Activated gamma-delta T cell treated with Interleukin-2 at 50 U/mL for 16 hours (primary cell): ENCODE measurements at regions not wholly inside any gene's neighbourhood (a gene's known extent, or its start where the extent isn't known, plus 50 kb on each side); places are given as distances from the start of the nearest gene placed in this dataset.

Experiments
- DNase-seq: peaks from one replicate; pipeline ENCODE4 v3.0.0-alpha.2; 2020

DNA sequence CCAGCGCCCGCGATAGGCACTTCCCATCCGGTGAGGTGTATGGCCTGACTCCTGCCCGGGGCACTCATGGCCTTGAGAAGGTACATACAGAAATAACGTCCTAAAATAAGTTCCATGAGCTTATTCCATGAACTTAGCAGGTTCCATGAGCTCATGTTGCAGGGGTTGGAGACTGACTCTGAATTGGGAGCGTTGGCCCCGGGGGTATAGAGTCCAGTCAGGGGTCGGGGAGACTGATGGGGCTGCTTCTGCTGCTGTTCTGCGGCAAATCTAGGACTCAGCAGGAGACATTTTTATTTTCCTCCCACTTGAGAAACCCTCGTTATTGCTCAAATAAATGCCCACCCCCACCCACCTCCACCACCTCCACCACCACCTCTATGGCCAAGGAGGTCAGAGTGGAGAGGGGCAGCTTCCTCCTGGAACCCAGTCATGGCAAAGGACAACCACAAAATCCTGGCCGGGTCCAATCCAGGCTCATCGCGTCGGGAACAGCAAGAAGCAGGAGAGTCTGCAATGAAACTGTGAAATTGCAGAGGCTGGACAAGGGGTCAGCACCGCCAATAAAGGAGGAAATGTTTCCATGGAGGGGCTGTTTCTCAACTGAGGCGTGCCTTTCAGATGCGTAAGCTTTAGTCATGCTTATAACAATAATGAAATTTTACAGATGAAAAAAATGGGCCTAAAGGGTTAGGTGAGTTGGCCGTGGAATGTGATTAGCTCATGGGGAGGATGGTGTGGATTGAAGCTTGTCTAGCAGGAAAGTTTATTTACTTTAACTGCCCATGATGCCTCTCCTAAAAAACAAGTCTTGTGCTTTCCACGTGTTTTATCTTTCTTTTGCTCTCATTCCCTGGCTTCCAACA lies 136.6 kb upstream of the ALKAL2 start:
- DNase-seq = no peak

DNA sequence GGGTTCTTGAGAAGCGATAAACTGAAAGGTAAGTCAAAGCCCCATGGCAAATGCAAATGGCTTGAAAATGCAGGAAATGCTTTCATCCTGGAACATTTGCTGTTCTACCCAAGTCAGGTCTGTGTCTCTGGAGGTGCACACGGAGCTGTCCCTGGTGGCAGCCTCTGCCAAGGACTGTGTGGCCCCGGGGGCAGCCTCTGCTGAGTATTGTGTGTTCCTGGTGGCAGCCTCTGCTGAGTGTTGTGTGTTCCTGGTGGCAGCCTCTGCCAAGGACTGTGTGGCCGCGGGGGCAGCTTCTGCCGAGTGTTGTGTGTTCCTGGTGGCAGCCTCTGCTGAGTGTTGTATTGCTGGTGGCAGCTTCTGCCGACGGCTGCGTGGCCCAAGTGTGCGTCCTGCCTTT lies 135.6 kb upstream of the ALKAL2 start:
- DNase-seq = no peak

GRCh38 chr2:422676-423435 lies 135.0 kb upstream of the ALKAL2 start:
- no peak for DNase-seq

- DNase-seq = no peak
Measured at GRCh38 chr2:421406-421805, 133.5 kb upstream of the ALKAL2 start.

DNA sequence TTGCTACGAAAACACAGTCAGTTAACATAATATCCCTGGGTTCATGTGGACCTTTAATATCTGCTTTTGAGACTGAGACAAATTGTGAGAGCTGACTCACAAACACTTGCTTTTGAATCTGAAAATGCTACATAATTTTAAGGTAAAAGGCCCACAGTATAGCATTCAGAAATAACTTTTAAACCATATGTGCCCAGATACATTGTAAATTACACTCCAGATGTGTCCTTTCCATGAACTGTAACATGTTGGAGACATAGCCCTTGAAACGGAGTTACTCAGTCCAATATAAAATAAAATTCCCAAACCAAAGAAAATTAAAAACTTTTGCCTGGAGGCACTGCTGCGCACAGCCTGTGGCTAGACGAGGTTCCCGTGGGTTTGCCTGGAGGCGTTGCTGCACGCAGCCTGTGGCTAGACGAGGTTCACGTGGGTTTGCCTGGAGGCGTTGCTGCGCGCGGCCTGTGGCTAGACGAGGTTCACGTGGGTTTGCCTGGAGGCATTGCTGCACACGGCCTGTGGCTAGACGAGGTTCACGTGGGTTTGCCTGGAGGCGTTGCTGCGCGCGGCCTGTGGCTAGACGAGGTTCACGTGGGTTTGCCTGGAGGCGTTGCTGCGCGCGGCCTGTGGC lies 131.9 kb upstream of the ALKAL2 start:
- DNase-seq = no peak

DNA sequence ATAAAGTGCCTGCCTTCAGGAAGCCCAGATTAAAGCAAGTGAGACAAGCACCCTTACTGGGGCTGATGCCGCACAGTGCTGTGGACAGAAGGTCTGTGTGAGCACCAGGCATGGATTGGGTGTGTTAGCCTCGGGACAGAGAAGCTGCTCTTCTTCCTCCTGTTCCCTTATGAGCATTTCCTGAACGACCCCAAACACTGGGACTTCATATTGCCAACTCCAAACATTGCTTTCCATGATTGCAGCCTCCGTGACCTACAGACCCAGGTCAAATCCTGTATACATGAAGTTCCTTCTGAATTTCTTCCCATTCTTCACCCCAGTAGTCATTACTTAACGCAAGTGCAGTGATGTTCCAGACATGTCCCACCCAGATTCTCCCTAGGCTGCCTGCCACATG lies 129.8 kb upstream of the ALKAL2 start:
- DNase-seq = no peak

- DNase-seq = no peak
Measured at GRCh38 chr2:417006-417405, 129.1 kb upstream of the ALKAL2 start.

DNA sequence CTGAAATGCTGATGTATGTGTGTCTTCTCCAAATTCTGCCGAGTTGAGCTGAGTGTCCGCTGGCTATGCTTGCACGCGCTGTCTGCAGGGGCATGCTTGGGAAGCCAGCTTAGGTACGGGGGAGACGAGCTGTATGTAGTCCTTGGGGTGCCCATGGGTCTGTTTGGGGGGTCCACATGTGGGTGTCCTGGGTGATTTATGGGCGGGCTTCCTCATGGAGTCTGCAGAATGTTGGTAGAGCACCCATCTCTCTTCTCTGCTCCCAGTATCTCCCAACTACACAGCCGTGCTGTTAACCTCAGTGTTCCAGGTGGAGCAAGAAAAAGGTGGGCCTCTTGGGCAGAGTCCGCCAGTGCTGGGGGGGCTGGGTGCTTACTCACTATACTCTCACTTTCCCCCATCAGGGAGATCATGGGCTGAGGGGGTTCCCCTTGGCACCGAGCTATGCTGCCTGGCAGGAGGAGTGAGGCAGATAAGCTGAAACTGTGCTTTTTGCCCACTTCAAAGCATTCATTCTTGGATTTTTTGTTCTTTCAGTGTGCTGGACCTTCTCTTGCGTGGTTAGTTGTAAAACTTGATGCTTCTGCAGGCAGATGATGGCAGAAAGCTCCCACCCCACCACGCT lies 128.2 kb upstream of the ALKAL2 start:
- DNase-seq = no peak

DNA sequence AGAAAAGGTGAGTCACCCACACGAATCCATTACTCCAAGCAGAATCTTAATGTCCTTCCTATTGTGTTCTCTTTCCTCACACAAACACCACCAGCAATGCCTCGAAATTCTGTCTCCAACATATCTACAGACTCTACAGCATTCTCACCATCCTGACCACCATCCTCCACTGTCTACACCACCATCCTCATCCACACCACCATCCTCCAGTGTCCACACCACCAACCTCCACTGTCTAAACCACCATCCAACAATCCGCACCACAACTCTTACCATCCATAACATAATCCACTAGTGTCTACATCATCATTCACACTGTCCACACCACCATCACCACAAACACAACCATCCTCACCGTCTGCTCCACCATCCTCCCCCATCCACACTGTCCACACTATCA lies 121.6 kb upstream of the ALKAL2 start:
- no peak for DNase-seq

DNA sequence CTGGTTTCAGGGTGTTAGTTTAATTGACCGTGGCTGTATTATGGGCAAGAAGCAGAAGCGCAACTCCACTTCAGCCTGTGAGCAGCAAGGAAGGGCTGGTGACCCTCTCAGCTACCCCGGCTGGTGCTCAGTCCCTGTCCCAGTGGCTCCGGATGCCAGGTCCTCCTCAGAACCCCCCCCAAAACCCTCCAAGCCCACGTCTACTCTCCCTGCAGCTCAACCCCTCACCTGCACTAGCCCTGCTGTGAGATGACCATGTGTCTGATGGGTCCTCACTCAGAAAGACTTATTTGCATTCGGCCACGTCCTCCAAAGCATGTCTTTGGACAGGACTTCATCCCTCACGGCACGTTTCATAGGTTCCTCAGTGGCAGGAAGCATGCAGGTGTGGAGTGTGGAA lies 119.7 kb upstream of the ALKAL2 start:
- no peak for DNase-seq

GRCh38 chr2:406876-407275 lies 119.0 kb upstream of the ALKAL2 start:
- no peak for DNase-seq

- no peak for DNase-seq
Measured at GRCh38 chr2:406231-406630, 118.3 kb upstream of the ALKAL2 start.

DNA sequence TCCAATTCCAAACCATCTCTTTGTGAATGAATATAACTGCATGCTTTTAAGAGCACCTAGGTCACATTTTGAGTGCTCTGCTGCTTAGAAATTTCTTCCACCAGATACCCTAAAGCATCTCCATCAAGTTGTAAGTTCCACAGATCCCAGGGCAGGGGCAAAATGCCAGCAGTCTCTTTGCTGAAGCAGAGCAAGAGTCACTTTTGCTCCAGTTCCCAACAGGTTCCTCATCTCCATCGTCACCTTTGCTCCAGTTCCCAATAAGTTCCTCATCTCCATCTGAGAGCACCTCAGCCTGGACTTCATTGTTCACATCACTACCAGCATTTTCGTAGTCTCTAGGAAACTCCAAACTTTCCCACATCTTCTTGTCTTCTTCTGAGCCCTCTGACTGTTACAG lies 116.7 kb upstream of the ALKAL2 start:
- no peak for DNase-seq

- DNase-seq = no peak
Measured at GRCh38 chr2:403682-404081, 115.8 kb upstream of the ALKAL2 start.

DNA sequence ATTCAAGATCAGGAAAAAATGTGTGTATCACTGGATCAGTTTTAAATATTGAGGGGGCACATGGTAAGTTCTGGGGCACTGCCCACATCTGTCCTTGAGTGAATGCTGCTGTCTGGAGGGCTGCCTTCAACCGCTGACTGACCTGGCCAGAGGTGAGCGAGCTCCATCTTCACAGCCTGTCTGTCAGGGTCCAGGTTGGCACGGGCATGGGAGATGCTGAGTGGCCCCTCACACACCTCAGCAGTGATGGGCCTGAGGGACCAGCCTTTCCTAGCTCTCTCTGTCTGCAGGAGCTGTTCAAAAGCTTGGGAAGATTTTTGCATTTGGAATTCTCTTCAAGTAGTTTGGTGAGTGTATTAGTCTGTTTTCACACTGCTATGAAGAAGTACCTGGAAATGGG lies 114.8 kb upstream of the ALKAL2 start:
- DNase-seq = no peak

- no peak for DNase-seq
Measured at GRCh38 chr2:402206-402605, 114.3 kb upstream of the ALKAL2 start.

GRCh38 chr2:401019-401679 lies 113.3 kb upstream of the ALKAL2 start:
- DNase-seq = no peak

DNA sequence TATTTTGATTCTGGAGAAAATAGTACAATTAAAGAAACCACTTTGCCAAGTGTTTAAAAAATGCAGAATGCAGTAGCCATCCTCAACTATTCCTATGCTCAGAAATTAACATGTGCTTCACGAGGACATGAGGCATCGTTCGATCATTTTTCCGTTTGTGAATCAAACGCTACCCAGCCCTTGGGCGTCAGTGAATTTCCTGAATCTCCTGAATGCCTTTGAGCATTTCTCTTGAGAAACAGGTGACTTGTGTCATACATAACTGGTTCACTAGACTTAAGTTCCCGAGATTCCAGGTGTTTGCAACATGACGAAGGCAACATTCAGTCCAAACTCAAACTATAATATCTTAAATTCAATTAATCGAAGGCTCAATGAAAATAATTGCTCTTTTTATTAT lies 110.0 kb upstream of the ALKAL2 start:
- DNase-seq = no peak

DNA sequence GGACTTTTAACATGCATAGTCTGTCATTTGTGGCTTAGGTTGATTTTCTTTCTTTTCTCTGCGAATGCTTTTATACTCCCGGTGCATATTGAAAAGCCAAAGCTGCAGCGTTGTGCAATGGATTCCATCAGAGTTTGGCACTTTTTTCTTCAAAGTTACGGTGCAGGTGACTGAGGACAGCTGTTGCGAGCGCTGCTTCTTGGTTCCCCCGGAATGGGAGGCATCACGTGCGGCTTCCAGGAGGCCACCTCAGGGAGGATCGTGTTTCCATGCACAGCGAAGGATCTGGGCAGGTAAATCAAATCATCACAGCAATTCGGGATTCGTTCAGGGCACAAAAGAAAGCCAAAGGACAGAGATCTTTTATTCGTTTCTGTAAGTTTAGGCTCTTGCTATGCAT lies 109.6 kb upstream of the ALKAL2 start:
- no peak for DNase-seq

GRCh38 chr2:396903-397302 lies 109.0 kb upstream of the ALKAL2 start:
- no peak for DNase-seq

DNA sequence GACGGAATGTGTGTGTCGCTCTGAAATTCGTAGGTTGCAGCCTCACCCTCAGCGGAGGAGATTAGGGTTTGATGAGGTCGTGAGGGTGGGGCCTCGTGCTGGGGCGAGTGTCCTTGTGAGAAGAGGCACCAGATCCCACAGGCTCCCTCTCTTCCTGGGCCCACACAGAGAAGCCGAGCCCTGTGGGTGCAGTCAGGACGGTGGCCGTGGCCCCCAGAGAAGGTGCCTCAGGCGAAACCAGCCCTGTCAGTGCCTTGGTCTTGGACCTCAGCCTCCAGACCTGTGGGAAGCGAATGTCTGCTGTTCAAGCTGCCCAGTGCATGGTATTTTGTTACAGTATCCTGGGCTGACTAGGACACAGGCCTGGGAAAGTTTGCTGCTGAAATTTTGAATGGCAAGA lies 108.0 kb upstream of the ALKAL2 start:
- DNase-seq = no peak

- DNase-seq = peak; percentile 60
Measured at GRCh38 chr2:393711-394696, 106.1 kb upstream of the ALKAL2 start.
